ENCODE measurements at regions not wholly inside any gene's neighbourhood (a gene's known extent, or its start where the extent isn't known, plus 50 kb on each side); places are given as distances from the start of the nearest gene placed in this dataset.

DNA sequence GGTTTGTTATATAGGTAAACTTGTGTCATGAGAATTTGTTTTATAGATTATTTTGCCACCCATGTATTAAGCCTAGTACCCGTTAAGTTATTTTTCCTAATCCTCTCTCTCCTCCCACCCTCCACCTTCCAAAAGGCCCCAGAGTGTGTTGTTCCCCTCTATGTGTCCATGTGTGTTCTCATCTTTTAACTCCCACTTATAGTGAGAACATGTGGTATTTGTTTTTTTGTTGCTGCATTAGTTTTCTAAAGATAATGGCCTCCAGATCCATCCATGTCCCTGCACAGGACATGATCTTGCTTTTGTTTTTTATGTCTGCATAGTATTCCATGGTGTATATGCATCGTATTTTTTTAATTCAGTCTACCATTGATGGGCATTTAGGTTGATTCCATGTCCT is 1075.6 kb upstream of the CNTNAP5 start:
- no peak for DNase-seq

- DNase-seq: no peak
Observed at GRCh38 chr2:122955776-122956175, 1069.3 kb upstream of the CNTNAP5 start.

- DNase-seq: no peak
Observed at GRCh38 chr2:122960759-122961641, 1064.1 kb upstream of the CNTNAP5 start.

- DNase-seq: no peak
Observed at GRCh38 chr2:122966461-122966860, 1058.6 kb upstream of the CNTNAP5 start.

DNA sequence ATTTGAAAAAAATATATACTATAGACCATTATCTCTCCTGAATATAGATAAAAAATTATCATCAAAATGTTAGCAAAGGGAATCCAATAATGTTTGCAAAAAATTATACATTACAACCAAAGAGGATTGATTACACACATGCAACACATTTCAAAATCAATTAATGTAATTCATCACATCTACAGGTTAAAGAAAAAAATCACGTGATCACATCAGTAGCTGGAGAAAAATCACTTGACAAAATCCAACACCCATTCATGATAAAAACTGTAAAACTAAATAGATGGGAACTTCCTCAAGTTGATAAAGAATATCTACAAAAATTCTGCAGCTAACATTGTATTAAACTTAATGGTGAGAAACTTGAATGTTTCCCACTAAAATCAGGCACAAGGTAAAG is 1047.5 kb upstream of the CNTNAP5 start:
- DNase-seq: no peak

- DNase-seq: no peak
Observed at GRCh38 chr2:122980671-122981070, 1044.4 kb upstream of the CNTNAP5 start.

DNA sequence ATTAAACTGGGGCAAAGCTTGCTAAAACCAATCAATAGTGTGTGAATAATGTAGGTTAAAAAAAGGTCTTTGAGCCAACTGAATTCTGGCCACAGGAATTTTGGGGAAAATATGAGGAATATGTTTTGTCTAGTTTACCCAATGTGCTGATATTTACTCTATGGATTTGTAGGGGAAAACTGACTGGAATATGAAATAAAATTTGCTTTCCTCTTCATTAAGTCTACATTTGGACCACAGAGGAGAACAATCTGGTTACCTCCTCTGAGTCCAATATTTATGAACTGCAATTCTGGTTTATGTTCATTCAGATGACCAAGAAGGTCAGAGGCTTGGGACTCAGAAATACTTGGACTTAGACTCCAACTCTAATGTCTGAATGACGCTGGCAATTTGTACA is 1042.2 kb upstream of the CNTNAP5 start:
- no peak for DNase-seq

DNA sequence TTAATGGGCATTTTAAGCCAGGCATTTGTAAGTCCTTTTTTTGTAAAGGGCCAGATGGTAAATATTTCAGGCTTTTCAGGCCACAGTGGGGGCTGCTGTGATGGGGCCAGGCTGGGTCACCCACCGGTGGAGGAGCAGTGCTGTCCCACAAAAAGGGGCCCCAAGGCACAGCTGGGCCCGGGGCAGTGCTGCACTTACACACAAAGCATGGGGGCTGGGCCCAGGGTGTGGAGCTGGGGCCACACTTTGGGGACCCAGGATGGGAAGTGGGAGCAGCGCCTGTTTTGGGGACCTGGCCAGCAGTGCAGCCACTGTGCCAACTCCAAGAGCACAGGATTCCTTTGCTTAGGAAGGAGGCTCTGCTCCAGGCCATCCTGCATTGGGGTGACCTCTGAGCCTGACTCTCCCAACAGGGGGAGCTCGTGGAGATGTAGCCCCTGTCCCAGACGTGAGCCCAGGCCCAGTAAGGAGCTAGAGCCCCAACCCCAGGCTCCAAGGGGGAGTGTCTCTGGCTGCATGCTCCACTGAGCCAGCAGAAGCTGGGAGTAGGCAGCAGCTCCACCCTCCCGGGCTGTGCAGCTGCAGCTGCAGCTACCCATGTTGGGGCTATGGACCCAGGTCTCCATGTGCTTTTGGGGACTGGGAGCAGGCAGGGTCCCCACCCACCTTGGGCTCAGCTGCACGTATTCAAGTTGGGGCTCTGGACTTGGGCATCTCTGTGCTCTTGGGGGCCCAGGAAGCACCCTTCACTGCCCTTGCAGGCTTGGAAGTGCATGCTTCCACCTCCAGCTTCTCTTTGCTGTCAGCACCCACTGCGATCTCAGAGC is 1036.5 kb upstream of the CNTNAP5 start:
- no peak for DNase-seq

DNA sequence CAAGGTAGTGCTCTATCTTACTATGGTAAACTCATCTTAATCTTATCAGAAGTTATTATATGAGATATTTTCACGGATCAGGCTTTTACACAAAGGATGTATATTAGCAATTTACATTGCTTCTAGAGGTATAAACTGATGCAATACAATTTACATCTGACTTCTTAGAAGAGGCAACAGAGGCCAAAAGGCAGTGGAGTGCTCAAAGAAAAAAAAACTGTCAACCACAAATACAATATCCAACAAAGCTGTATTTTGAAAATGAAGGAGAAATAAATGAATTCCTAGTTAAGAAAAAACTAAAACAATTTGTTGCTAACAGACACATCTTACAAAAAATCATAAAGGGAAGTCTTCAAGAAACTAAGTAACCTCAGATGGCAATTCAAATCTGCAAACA is 1031.5 kb upstream of the CNTNAP5 start:
- no peak for DNase-seq

DNA sequence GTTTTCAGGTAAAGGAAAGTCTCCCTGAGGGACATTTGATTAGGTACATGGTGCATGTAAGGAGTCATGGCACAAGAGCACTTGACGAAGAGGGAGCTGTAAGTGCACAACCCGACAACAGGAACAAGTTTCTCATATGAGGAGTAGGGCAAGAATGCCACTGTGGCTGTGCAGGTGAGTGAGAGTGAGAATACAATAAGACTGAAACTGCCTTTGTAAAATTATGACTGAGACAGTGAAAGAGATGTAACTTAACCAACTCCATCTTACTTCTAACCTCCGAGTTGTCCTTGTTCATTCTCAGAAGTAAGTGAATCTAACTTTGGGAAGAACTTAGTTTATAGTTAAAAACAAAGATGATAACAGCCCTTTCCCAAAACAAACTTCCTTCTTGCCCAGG is 1025.8 kb upstream of the CNTNAP5 start:
- no peak for DNase-seq

DNA sequence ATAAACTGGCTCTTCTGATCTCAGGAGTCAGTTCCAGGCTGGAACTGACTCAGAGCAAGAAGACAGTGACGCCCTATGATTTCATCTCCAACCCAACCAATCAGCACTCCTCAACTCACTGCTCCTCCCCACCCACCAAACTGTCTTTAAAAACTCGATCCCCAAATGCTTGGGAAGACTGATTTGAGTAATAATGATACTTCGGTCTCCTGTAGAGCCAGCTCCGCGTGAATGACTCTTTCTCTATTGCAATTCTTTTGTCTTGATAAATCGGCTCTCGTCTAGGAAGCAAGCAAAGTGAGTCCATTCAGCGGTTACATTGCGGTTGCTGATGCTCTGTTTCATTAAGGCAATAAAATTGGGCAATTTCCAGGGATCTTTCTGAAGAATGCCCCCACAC is 1025.3 kb upstream of the CNTNAP5 start:
- DNase-seq: no peak

DNA sequence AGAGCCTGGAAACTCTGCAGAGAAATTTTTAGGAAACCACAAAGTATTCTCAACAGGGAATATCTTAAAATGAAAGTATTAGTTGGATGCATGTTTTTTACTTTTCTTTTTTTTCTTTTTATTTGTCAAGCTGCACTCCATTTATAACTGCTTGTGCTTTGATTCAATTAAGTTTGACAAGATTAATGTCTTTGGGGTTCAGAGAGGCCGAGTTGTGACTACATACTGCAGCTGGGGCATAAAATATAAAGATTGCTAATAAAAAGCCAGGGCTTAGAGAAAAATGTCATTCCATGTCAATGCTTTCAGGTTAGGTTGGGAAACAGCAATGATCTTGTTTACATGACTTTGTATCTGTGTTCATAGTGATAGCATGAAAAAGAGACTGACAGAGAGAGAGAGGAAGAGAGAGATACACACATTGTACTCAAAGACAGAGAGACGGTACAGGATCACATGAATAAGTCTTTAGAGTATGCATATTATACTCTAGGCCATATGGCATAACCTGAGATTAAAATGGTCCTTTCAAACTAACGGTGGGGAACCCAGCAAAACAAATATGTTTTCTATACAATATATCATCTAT is 1022.3 kb upstream of the CNTNAP5 start:
- no peak for DNase-seq

DNA sequence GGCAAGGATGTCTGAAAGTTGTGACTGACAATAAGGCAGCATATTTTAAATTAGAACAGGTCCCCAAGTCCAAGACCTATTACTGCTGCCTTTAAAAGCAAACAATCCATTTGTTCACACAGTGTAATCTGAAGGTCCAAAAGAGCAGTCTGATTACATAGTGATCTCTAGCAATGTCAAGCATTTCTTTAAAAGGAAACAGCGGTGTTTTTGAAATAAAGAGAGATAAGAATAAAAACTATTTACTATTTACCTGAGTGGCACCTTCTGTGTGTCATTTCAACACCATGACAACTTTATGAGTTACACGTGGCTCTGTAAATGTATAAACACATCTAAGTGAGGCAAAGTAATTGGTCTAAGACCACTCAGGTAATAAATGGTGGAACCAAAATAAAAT is 1009.9 kb upstream of the CNTNAP5 start:
- no peak for DNase-seq

GRCh38 chr2:123035541-123035940 is 989.5 kb upstream of the CNTNAP5 start:
- DNase-seq: no peak

- DNase-seq: no peak
Observed at GRCh38 chr2:123036300-123036699, 988.8 kb upstream of the CNTNAP5 start.

- DNase-seq: no peak
Observed at GRCh38 chr2:123040506-123040905, 984.6 kb upstream of the CNTNAP5 start.

DNA sequence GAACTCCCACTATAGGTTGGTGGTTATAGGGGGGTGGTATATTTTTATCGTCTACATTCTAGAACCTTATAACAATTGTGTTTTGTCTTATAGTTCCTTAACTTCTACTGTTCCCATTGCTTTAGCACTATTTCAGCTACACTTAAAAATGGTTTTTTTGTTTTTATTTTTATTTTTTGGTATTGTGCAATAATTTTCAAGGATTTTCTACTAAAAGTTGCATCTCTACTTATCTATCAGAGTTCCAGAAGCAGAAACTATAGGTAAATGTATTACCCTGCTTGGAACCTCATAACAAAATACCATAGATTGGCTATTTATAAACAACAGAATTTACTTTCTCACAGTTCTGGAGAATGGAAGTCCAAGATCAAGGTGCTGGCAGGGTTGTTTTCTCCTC is 981.6 kb upstream of the CNTNAP5 start:
- DNase-seq: no peak

- no peak for DNase-seq
Observed at GRCh38 chr2:123045713-123046112, 979.4 kb upstream of the CNTNAP5 start.

DNA sequence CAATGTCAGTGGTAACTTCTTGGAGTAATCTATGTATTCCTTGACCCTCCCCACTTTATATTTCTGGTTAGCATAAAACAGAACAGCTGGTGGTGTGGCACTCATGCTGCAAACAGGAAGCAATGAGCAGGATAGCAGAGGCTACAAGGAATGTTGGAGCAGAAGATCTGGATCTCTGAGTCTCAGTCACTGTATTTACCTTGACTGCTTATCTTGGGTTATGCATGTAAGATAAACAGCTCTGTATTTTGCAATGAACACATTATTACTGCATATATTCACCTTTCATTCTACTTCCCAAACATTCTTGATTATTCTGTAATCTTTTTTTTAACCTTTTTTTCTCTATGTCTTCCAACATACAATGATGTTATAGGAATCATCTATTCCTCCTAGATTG is 977.9 kb upstream of the CNTNAP5 start:
- no peak for DNase-seq

GRCh38 chr2:123051136-123051535 is 974.0 kb upstream of the CNTNAP5 start:
- DNase-seq: no peak

- DNase-seq: no peak
Observed at GRCh38 chr2:123061534-123061933, 963.6 kb upstream of the CNTNAP5 start.

GRCh38 chr2:123073371-123073770 is 951.7 kb upstream of the CNTNAP5 start:
- DNase-seq: no peak

GRCh38 chr2:123073956-123074355 is 951.1 kb upstream of the CNTNAP5 start:
- no peak for DNase-seq

DNA sequence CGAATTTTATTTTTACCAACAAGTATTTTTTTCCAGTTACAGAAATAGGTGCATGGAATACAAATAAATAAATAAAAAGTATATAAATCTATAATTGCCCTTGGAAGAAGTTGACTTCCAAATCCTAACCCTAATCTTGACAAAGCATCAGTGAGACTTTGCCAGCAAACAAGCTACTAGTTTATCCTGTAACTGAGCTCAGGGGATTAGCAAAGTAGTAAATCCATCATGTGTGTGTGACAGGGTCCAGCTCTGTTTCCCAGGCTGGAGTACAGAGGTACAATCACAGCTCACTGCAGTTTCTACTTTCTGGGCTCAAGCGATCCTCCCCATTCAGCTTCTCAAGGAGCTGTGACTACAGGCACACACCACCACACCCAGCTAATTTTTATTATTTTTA is 948.0 kb upstream of the CNTNAP5 start:
- no peak for DNase-seq

All from GDM1 (cell line).